H7 (cell line): ENCODE measurements at regions not wholly inside any gene's neighbourhood (a gene's known extent, or its start where the extent isn't known, plus 50 kb on each side); places are given as distances from the start of the nearest gene placed in this dataset.

Experiments
- DNase-seq: peaks from one replicate; pipeline ENCODE4 v3.0.0; 2012
- H3K27me3 ChIP-seq: 2 replicates; pipeline ENCODE4 v1.6.0; 2011; ENCODE audit warnings: mild to moderate bottlenecking, low read length; ENCODE audit not compliant: control insufficient read depth, insufficient read depth
- H3K36me3 ChIP-seq: replicated peaks from 2 replicates; pipeline ENCODE4 v1.5.1; 2011; ENCODE audit warnings: low read length; ENCODE audit not compliant: control insufficient read depth, insufficient read depth
- H3K4me3 ChIP-seq: 2 replicates; pipeline ENCODE4 v1.5.1; 2011; ENCODE audit warnings: low read depth, mild to moderate bottlenecking, control low read depth, low read length, moderate library complexity; ENCODE audit not compliant: insufficient read depth

DNA sequence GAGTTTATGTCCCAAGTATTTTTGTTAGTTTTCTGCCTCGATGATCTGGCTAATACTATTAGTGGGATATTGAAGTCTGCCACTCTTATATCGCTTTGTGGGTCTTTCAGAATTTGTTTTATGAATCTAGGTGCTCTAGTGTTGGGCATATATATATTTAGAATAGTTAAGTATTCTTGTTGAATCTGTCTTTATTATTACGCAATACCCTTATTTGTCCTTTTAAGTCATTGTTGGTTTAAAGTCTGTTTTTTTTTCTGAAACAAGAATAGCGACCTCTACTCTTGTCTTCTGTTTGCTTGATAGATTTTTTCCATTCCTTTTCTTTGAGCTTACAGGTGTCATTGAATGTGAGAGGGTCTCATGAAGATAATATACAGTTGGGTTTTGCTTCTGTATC, 239.0 kb downstream of the ASCL1 start:
- Histone ChIP-seq H3K27me3 (no peaks in the 10 kb centered on the region), H3K36me3 (no peaks in the 10 kb centered on the region), H3K4me3 (no peak overlapping the region)
- DNase-seq, result no peak

DNA sequence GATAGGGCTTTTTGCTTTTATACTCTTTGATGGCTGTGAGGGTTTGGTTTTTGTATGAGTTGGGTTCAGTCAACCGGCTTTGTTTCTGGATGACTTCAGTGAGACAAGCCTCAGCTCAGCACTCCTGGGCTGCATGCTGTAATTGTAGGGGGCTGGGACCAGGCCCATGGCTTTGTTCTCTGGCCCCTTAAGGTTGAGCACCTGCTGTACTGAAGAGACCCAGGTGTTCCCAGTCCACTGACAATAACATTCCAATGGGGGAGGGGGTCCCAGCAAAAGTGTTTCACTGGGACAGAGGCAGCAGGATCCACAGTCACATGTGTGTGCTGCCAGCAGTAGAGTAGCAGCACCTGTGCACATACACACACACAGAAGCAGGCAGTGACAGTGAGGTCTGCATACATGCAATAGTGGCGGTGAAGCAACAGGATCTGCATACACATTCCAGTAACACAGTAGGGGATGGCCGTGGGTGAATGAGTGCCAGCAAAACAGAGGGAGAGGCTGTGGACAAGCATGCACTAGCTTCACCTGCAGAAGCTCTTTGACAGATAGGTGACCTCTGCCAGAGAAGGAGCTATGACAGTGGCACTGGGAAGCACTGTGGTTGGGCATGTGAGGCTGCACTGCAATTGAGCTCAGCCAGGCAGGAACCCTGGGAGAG, 240.4 kb downstream of the ASCL1 start:
- DNase-seq, result no peak
- no peak overlapping the region for H3K4me3 ChIP-seq
- no peaks in the 10 kb centered on the region for H3K27me3 ChIP-seq
- no peaks in the 10 kb centered on the region for H3K36me3 ChIP-seq

DNA sequence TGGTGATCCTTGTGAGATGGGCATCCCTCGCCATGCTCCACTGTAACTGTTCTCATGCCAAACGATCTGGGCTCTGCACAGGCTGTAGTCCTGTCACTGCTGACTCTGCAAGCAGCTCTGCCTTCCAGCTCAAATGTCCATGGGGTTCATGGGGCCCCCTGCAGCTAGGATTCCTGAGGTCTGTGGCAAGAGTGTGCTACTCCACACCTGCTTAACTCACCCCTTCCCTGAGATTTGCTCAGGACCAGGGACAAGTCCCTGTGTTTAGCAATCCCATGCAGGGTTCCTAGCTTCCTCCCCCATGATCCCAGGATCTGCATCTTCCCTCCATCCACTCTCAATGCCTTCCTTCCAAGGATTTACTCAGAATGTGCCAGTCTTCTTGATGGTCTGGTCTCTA, 241.0 kb downstream of the ASCL1 start:
- no peaks in the 10 kb centered on the region for H3K27me3 ChIP-seq
- no peak for DNase-seq
- H3K4me3 ChIP-seq, result no peak overlapping the region
- H3K36me3 ChIP-seq, result no peaks in the 10 kb centered on the region

DNA sequence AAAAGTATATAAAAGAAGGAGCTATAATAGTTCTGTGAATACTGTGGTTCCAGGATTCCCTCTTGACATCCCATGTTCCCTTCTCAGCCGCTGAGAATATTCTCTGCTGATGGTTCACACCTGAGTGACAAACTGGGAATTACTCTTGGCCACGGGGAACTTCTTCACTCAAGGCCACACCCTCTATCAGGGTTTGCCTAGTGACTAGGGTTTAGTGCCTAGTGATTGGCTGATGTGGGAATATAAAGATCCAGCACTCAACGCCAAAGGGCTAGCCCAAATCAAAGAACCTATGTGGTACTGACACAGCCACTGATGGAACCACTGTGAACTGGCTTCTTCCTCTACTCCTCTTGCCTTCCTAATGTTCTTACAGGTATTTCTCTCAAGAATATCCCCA, 248.4 kb downstream of the ASCL1 start:
- H3K4me3 ChIP-seq, result no peak overlapping the region
- H3K36me3 ChIP-seq, result no peaks in the 10 kb centered on the region
- DNase-seq, result no peak
- no peaks in the 10 kb centered on the region for H3K27me3 ChIP-seq

DNA sequence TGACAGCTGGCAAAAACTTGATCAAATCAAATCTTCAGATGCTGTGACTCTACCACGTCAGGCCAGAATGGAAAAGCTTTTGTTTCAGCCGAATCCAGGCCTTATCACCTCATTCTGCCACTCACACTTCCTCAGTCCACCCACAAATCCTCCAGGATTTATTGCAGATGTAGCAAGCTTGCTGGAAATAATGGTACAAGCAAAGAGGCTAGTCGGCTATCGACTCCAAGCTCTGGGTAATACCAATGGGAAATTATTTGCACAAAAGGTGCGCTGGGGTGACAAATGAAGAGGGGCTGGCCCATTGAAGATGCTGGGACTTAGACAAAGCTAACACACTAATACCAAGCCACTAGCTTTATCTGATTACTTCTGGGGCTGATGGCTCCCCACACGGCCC, 250.5 kb downstream of the ASCL1 start:
- H3K27me3 ChIP-seq, result no peaks in the 10 kb centered on the region
- DNase-seq, result no peak
- no peak overlapping the region for H3K4me3 ChIP-seq

DNA sequence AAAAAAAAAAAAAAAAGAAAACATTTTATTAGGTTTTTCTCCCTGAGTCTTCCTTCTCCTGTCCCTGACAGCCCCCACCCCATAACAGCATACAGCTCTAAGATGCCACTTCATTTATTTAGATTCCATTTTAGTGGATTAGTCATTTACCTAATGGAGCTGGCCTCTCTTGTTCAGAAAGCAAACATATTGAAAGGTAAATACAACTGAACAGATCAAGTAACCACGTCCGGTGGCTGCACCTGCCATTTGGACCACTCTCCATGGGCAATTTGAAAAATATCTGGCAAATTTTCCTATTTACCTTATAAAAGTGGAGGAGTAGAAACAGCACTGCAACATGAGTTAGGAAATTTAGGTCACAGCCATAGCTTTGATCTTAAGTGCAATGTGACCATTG, 254.6 kb downstream of the C12orf42 start:
- Histone ChIP-seq H3K27me3 (no peaks in the 10 kb centered on the region), H3K36me3 (no peaks in the 10 kb centered on the region), H3K4me3 (no peak overlapping the region)
- DNase-seq, result no peak

More for the DNA sequence above, 250.5 kb downstream of the ASCL1 start:
- H3K36me3 ChIP-seq, result no peaks in the 10 kb centered on the region

DNA sequence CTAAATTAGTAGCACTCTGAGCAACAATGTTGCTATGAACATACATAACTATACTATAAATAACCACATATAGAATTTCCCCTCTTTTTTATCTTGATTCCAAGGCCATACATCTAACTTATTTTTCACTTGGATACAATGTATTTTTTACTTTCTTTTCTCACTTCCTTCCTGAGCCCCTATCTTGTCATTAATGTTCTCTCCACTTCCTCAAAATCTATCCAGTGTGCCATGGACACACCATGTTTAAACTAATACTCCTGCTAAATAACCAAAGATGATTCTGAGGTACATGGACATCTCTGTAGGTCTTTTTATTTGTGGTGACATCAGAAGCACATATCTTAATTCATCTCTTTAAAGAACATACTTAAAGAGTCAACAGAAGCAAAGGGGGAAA, 251.2 kb downstream of the C12orf42 start:
- DNase-seq, result no peak

DNA sequence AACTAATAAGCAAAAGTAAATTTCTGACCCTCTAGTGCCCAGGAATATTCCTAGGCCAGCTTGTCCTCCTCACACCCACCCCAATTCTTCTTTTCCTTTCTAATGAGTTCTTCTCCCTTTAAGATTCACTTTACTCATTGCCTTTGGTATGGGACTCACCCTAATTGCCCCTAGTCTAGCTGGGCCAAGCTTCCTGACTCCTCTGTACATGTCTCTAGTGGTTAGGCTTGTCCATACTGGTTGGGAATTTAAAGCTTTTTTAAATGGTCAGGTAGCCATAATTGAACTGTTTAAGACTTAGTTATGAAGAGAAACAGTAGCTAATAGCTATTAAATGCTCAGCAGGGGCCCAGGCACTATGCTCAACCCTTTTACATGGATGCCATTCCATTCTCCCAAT, 248.2 kb downstream of the C12orf42 start:
- no peaks in the 10 kb centered on the region for H3K27me3 ChIP-seq
- no peak overlapping the region for H3K4me3 ChIP-seq

More for the DNA sequence above, 251.2 kb downstream of the C12orf42 start:
- Histone ChIP-seq H3K4me3 (no peak overlapping the region), H3K27me3 (no peaks in the 10 kb centered on the region), H3K36me3 (no peaks in the 10 kb centered on the region)

DNA sequence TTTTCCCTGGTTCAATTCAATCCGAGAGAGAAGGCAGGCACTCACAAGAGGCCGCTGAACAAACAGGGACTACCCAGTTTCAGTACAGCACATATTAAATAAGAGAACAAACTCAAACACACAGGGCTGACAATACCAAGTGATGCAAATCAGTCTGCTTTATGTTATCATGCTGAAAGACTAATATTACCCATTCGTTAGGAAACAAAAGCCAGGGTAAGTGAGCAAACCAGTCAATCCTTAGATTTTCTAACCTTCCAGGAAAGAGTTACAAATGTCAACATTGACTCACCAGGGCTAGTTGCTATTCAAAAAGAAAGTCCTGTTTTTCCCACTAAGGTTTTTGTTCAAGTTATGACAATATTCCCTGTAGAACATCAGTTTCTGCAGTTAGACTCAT, 246.2 kb downstream of the C12orf42 start:
- Histone ChIP-seq H3K4me3 (no peak overlapping the region), H3K27me3 (no peaks in the 10 kb centered on the region), H3K36me3 (no peaks in the 10 kb centered on the region)
- no peak for DNase-seq

More for the DNA sequence above, 248.2 kb downstream of the C12orf42 start:
- H3K36me3 ChIP-seq, result no peaks in the 10 kb centered on the region
- no peak for DNase-seq

DNA sequence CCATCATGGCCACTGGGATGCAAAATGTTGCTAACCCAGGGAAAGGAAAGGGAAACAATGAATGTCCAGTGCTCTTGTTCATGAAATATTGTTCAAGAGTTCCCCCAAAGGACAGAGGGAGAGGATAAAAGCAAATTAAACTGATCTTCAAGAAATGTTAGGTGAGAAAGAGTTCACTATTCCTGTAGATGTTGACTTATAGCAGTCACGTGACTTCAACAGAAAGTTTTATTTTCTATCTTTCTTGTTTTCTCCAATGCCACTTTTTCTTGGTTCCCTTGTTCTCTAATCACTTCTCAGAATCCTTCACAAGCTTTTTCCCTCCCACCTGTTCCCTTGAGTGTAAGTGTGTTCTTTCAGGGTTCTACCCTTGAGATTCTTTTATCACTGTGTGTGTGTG, 245.3 kb downstream of the C12orf42 start:
- no peaks in the 10 kb centered on the region for H3K36me3 ChIP-seq
- no peaks in the 10 kb centered on the region for H3K27me3 ChIP-seq
- DNase-seq, result no peak
- H3K4me3 ChIP-seq, result no peak overlapping the region
